ENCODE measurements at regions not wholly inside any gene's neighbourhood (a gene's known extent, or its start where the extent isn't known, plus 50 kb on each side); places are given as distances from the start of the nearest gene placed in this dataset.

- TF ChIP-seq YY1 (IDR thresholded peaks at IDR 0.05; ENCODE audit: insufficient read depth, insufficient read length) (no peak), SUZ12 (IDR thresholded peaks at IDR 0.05; ENCODE audit: extremely low read depth, insufficient read depth, insufficient read length) (no peak)
Measured at GRCh38 chr16:47817048-47817447, 338.7 kb downstream of the ABCC12 start.

Data from NT2/D1 (cell line).